Transverse colon (tissue), 3 donors: ENCODE measurements at regions not wholly inside any gene's neighbourhood (a gene's known extent, or its start where the extent isn't known, plus 50 kb on each side); places are given as distances from the start of the nearest gene placed in this dataset.

Source experiments
- CTCF ChIP-seq, 5 experiments: fragments of 200-600 bp in 3 of 5; fragments of 450-650 bp in 2 of 5; sonication (generic) in 3 of 5; IDR thresholded peaks; 1 replicate in 2 of 5; 2 replicates in 3 of 5; pipeline ENCODE4 v1.5.1; 2016 to 2017; ENCODE audit warnings: antibody characterized with exemption in 5 of 5, inconsistent platforms in 3 of 5, mild to moderate bottlenecking in 2 of 5, moderate library complexity in 1 of 5
- POLR2A ChIP-seq: fragments of 450-650 bp; IDR thresholded peaks from one replicate; pipeline ENCODE4 v1.6.1; 2016; ENCODE audit warnings: antibody characterized with exemption, mild to moderate bottlenecking, moderate library complexity

- TF ChIP-seq CTCF (IDR thresholded peaks at IDR 0.05) (no peak), POLR2A (no peak)
Observed at GRCh38 chr17:13435230-13435629, 166.5 kb downstream of the HS3ST3A1 start.
